Frontal cortex (tissue), 3 donors: ENCODE measurements at regions not wholly inside any gene's neighbourhood (a gene's known extent, or its start where the extent isn't known, plus 50 kb on each side); places are given as distances from the start of the nearest gene placed in this dataset.
"Not testable (repeated sequence)": the region's sequence is repeated elsewhere in the genome, so short reads cannot be mapped to it uniquely, and the experiment has no call there.

ENCODE experiments used
- DNase-seq, 2 donors: peaks; one replicate each; pipeline ENCODE4 v3.0.0; 2012; ENCODE audit warnings: low spot score in 2 of 2
- FAIRE-seq: peaks from 2 replicates; lab custom pipeline; 2012; peaks lifted over from hg19 to GRCh38; lab: Jason Lieb, UNC
- donor health status: control.
- donor health status: control.
- donor health status: control.

GRCh38 chr6:167208819-167209576, 51.2 kb upstream of the GPR31 start:
- DNase-seq (no peak), FAIRE-seq (no peak)

GRCh38 chr6:167209577-167209975, 51.8 kb upstream of the GPR31 start:
- DNase-seq: no peak
- no peak for FAIRE-seq

- DNase-seq (no peak), FAIRE-seq (no peak)
Observed at GRCh38 chr6:167210375-167211294, 52.9 kb upstream of the GPR31 start.

GRCh38 chr6:167211295-167211648, 53.5 kb upstream of the GPR31 start:
- FAIRE-seq (no peak), DNase-seq (no peak)

- no peak for FAIRE-seq
- DNase-seq: no peak
Observed at GRCh38 chr6:167211881-167212712, 54.3 kb upstream of the GPR31 start.

- no peak for FAIRE-seq
- DNase-seq: no peak
Observed at GRCh38 chr6:167212713-167213005, 54.9 kb upstream of the GPR31 start.

GRCh38 chr6:167214206-167214605, 56.4 kb upstream of the GPR31 start:
- no peak for DNase-seq
- FAIRE-seq: no peak

GRCh38 chr6:167215429-167216250, 57.9 kb upstream of the GPR31 start:
- FAIRE-seq: not testable (repeated sequence)

GRCh38 chr6:167216390-167217050, 58.7 kb upstream of the GPR31 start:
- DNase-seq, FAIRE-seq: not testable (repeated sequence)

More at GRCh38 chr6:167215429-167216250, 57.9 kb upstream of the GPR31 start:
- DNase-seq: not testable (repeated sequence)

- not testable (repeated sequence) for DNase-seq, FAIRE-seq
Observed at GRCh38 chr6:167217073-167217472, 59.3 kb upstream of the GPR31 start.

- not testable (repeated sequence) for DNase-seq
- peak; percentile 91 for FAIRE-seq
Observed at GRCh38 chr6:167217951-167218759, 60.4 kb upstream of the GPR31 start.

GRCh38 chr6:167219079-167219478, 61.3 kb upstream of the GPR31 start:
- DNase-seq, FAIRE-seq: not testable (repeated sequence)

- DNase-seq (no peak), FAIRE-seq (no peak)
Observed at GRCh38 chr6:167219967-167220512, 62.3 kb upstream of the GPR31 start.

GRCh38 chr6:167221400-167222201, 63.8 kb upstream of the GPR31 start:
- FAIRE-seq: no peak
- no peak for DNase-seq

- FAIRE-seq, DNase-seq: not testable (repeated sequence)
Observed at GRCh38 chr6:167225566-167226382, 65.3 kb upstream of the UNC93A start.

GRCh38 chr6:167226383-167226685, 64.8 kb upstream of the UNC93A start:
- no peak for FAIRE-seq
- no peak for DNase-seq
